Keratinocyte (primary cell): ENCODE measurements at regions not wholly inside any gene's neighbourhood (a gene's known extent, or its start where the extent isn't known, plus 50 kb on each side); places are given as distances from the start of the nearest gene placed in this dataset.

ENCODE experiments used
- DNase-seq: peaks from one replicate; pipeline ENCODE4 v3.0.0-alpha.2; 2011; ENCODE audit warnings: low read depth, missing footprints, low spot score
- FAIRE-seq: peaks from 2 replicates; lab custom pipeline; 2011; peaks lifted over from hg19 to GRCh38; lab: Jason Lieb, UNC
- H2AFZ ChIP-seq: 2 replicates; pipeline ENCODE4 v1.6.0; 2012; ENCODE audit warnings: low read length, control low read depth, inconsistent platforms; ENCODE audit not compliant: control insufficient read depth
- H3K27ac ChIP-seq: 2 replicates; pipeline ENCODE4 v1.5.1; 2011; ENCODE audit warnings: low read length; ENCODE audit not compliant: control insufficient read depth, insufficient read depth
- H3K27me3 ChIP-seq: 3 replicates; pipeline ENCODE4 v1.6.0; 2011; ENCODE audit warnings: low read length; ENCODE audit not compliant: control insufficient read depth, insufficient read depth; ENCODE audit errors: extremely low read depth
- H3K36me3 ChIP-seq, 2 experiments: 2 replicates in 1 of 2; 3 replicates in 1 of 2; pipeline ENCODE4 v1.5.1; 2011; ENCODE audit warnings: low read length in 2 of 2, mild to moderate bottlenecking in 1 of 2; ENCODE audit not compliant: control insufficient read depth in 2 of 2, insufficient read depth in 2 of 2; ENCODE audit errors: extremely low read depth in 1 of 2
- H3K4me1 ChIP-seq: 3 replicates; pipeline ENCODE4 v1.5.1; 2011; ENCODE audit warnings: low read length; ENCODE audit not compliant: control insufficient read depth, insufficient read depth; ENCODE audit errors: extremely low read depth
- H3K4me2 ChIP-seq: 3 replicates; pipeline ENCODE4 v1.6.0; 2011; ENCODE audit warnings: low read depth, low read length; ENCODE audit not compliant: control insufficient read depth, insufficient read depth; ENCODE audit errors: extremely low read depth
- H3K4me3 ChIP-seq, 3 experiments: fragments of 200-600 bp in 1 of 3; sonication (generic) in 1 of 3; 2 replicates in 2 of 3; 3 replicates in 1 of 3; pipeline ENCODE4 v1.5.1; 2011 to 2016; ENCODE audit warnings: low read length in 3 of 3, mild to moderate bottlenecking in 3 of 3, control low read depth in 2 of 3, inconsistent platforms in 1 of 3, low read depth in 1 of 3, mixed read lengths in 1 of 3, mixed run types in 1 of 3, moderate library complexity in 1 of 3; ENCODE audit not compliant: control insufficient read depth in 2 of 3, insufficient read depth in 2 of 3; ENCODE audit errors: extremely low read depth in 1 of 3
- H3K79me2 ChIP-seq: 2 replicates; pipeline ENCODE4 v1.6.0; 2012; ENCODE audit warnings: low read length; ENCODE audit not compliant: control insufficient read depth, insufficient read depth
- H3K9ac ChIP-seq: 3 replicates; pipeline ENCODE4 v1.6.0; 2011; ENCODE audit warnings: low read length; ENCODE audit not compliant: control insufficient read depth, insufficient read depth; ENCODE audit errors: extremely low read depth
- H3K9me1 ChIP-seq: 3 replicates; pipeline ENCODE4 v1.6.0; 2011; ENCODE audit warnings: low read length; ENCODE audit not compliant: control insufficient read depth, insufficient read depth; ENCODE audit errors: extremely low read depth
- H3K9me3 ChIP-seq: 2 replicates; pipeline ENCODE4 v1.5.1; 2012; ENCODE audit warnings: low read depth, low read length; ENCODE audit not compliant: control insufficient read depth
- H4K20me1 ChIP-seq: 3 replicates; pipeline ENCODE4 v1.6.0; 2011; ENCODE audit warnings: low read length; ENCODE audit not compliant: control insufficient read depth, insufficient read depth; ENCODE audit errors: extremely low read depth
- CTCF ChIP-seq, 3 experiments: IDR thresholded peaks in 1 of 3; conservative IDR thresholded peaks in 1 of 3; optimal IDR thresholded peaks in 1 of 3; 2 replicates in 2 of 3; 3 replicates in 1 of 3; pipeline versions ENCODE3 to v1.5.1; 2011; ENCODE audit warnings: low read length in 3 of 3, mild to moderate bottlenecking in 3 of 3, moderate library complexity in 2 of 3, control low read depth in 1 of 3, inconsistent platforms in 1 of 3; ENCODE audit not compliant: insufficient read depth in 2 of 3; ENCODE audit errors: extremely low read depth in 1 of 3
- EZH2 ChIP-seq: IDR thresholded peaks from one replicate; pipeline ENCODE4 v1.6.1; 2012; ENCODE audit warnings: inconsistent platforms, mild to moderate bottlenecking, low read length, moderate library complexity
- dilution Hi-C: fragments of 300-500 bp; cut with MboI; formaldehyde crosslinking; loops from one replicate; pipeline ENCODE4 v1.7.0; 2020; ENCODE audit warnings: low sequenced_read_pairs; ENCODE audit not compliant: extremely low pct_ligation_motif_present

DNA sequence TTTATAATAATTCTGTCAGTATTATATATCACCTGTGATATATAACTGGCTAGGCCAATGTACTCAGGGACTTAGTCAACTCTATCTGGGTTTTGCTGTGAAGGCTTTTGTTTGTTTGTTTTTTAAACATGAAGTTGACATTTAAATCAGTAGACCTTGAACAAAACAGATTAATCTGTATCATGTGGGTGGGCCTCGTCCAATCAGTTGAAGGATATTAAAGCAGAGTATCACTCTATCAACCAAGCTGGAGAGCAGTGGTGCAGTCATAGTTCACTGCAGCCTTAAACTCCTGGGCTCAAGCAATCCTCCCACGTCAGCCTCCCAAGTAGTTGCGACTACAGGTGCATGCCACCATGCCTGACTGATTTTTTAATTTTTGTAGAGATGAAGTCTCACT is 870.2 kb downstream of the TYW1 start:
- no peaks in the 10 kb centered on the region for H4K20me1 ChIP-seq
- FAIRE-seq (no peak), DNase-seq (no peak)
- H3K9me3 ChIP-seq: no peaks in the 10 kb centered on the region
- no peaks in the 10 kb centered on the region for H3K27me3 ChIP-seq
- no peak overlapping the region for H2AFZ ChIP-seq
- H3K27ac ChIP-seq: no peak overlapping the region
- no peaks in the 10 kb centered on the region for H3K4me1 ChIP-seq
- no peaks in the 10 kb centered on the region for H3K79me2 ChIP-seq
- H3K4me2 ChIP-seq: no peak overlapping the region
- H3K9me1 ChIP-seq: no peaks in the 10 kb centered on the region
- H3K36me3 ChIP-seq: no peaks in the 10 kb centered on the region
- dilution Hi-C loops: no loop called here
- no peak overlapping the region for H3K9ac ChIP-seq
- TF ChIP-seq EZH2: no peak
- TF ChIP-seq CTCF (optimal IDR thresholded peaks at IDR 0.05 in 1 of 3, IDR thresholded peaks at IDR 0.05 in 1 of 3, conservative IDR thresholded peaks at IDR 0.05 in 1 of 3; ENCODE audit: extremely low read depth in 1 of 3, insufficient read depth in 2 of 3, low read length in 3 of 3): no peak
- H3K4me3 ChIP-seq: no peak overlapping the region

DNA sequence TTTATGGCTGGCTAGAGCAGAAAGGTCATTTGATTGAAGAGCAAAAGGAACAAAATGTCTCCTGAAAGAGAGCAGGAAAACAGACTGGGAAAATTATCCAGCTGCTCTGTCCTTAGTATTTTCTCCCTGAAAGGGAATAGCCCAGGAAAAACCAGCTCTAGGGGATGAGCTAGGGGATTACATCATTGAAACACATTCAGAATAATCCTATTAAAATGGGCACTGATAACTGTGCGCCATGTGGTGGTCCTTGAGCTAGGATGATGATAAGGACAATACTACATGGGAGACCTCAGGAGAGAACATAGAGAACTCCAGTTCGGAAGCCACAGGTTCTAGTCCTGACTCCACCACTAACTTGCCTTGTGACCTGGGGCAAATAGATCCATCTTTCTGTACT is 873.8 kb downstream of the TYW1 start:
- FAIRE-seq (no peak), DNase-seq (no peak)
- Histone ChIP-seq H3K9me3 (no peaks in the 10 kb centered on the region), H2AFZ (no peak overlapping the region), H3K27ac (no peak overlapping the region), H3K36me3 (no peaks in the 10 kb centered on the region), H3K4me2 (no peak overlapping the region), H3K9me1 (no peaks in the 10 kb centered on the region), H3K4me3 (no peak overlapping the region), H4K20me1 (no peaks in the 10 kb centered on the region), H3K79me2 (no peaks in the 10 kb centered on the region), H3K27me3 (no peaks in the 10 kb centered on the region), H3K4me1 (no peaks in the 10 kb centered on the region), H3K9ac (no peak overlapping the region)
- dilution Hi-C loops: no loop called here
- no peak for TF ChIP-seq EZH2
- TF ChIP-seq CTCF (optimal IDR thresholded peaks at IDR 0.05 in 1 of 3, IDR thresholded peaks at IDR 0.05 in 1 of 3, conservative IDR thresholded peaks at IDR 0.05 in 1 of 3; ENCODE audit: extremely low read depth in 1 of 3, insufficient read depth in 2 of 3, low read length in 3 of 3): no peak
